ENCODE measurements at regions not wholly inside any gene's neighbourhood (a gene's known extent, or its start where the extent isn't known, plus 50 kb on each side); places are given as distances from the start of the nearest gene placed in this dataset.

- TF ChIP-seq, protein P1, sequence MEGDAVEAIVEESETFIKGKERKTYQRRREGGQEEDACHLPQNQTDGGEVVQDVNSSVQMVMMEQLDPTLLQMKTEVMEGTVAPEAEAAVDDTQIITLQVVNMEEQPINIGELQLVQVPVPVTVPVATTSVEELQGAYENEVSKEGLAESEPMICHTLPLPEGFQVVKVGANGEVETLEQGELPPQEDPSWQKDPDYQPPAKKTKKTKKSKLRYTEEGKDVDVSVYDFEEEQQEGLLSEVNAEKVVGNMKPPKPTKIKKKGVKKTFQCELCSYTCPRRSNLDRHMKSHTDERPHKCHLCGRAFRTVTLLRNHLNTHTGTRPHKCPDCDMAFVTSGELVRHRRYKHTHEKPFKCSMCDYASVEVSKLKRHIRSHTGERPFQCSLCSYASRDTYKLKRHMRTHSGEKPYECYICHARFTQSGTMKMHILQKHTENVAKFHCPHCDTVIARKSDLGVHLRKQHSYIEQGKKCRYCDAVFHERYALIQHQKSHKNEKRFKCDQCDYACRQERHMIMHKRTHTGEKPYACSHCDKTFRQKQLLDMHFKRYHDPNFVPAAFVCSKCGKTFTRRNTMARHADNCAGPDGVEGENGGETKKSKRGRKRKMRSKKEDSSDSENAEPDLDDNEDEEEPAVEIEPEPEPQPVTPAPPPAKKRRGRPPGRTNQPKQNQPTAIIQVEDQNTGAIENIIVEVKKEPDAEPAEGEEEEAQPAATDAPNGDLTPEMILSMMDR (IDR thresholded peaks at IDR 0.05) = no peak
- TF ChIP-seq POLR2A (IDR thresholded peaks at IDR 0.05) = no peak
- TF ChIP-seq POLR2AphosphoS5 (IDR thresholded peaks at IDR 0.05) = no peak
Observed at GRCh38 chr2:7895289-7895688, 786.6 kb upstream of the ID2 start.
